ENCODE measurements at regions not wholly inside any gene's neighbourhood (a gene's known extent, or its start where the extent isn't known, plus 50 kb on each side); places are given as distances from the start of the nearest gene placed in this dataset.
"Not testable (repeated sequence)": the region's sequence is repeated elsewhere in the genome, so short reads cannot be mapped to it uniquely, and the experiment has no call there.

DNA sequence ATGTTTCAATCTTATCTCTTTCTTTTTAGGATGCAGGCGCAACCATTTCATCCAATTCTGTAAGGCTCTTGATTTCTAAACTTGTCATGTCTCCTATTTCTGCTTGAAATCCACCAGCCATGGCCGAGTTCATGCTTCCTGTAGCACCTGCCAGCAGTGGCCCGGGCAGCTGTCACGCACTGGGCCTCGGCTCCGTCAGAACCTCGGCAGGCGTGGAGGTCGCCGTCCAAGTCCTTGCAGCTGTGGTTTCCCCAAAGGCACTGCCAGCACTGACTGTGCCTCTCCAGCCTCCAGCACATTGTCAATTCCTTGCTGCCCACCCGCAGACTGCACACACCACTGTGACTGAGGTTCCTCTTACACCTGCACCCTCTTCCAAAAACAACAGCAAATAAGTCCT, 188.7 kb upstream of the SALL3 start:
- DNase-seq = no peak

DNA sequence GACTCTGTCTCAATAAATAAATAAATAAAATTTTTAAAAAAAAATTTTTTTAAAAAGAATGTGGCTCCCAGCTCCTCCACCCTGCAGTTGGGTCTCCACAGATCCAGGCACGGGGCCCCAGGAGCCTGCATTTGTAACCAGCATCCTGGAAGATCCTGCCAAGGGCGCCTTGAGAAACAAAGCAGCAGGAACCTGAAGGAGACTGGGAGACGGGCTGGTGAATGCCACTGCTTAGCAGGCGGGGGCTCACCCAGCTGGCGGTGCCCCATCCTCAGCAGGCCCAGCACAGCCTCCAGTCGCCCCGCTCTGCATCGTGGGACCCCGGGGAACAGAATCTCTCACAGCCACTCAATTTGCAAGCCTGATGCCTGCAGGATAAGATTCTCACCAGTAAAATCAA, 187.5 kb upstream of the SALL3 start:
- no peak for DNase-seq

DNA sequence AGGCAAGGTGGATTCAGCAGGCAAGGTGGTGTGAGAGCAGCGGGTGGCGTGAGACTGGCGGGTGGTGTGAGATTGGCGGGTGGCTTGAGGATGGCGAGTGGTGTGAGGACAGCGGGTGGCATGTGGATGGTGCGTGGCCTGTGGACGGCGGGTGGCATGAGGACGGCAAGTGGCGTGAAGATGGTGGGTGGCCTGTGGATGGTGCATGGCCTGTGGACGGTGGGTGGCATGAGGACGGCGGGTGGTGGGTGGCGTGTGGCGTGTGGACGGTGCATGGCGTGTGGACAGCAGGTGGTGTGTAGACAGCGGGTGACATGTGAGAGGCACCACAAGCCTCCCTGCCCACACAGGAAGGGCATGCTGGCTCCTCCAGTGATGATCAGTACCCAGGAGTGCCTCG, 186.9 kb upstream of the SALL3 start:
- DNase-seq = no peak

DNA sequence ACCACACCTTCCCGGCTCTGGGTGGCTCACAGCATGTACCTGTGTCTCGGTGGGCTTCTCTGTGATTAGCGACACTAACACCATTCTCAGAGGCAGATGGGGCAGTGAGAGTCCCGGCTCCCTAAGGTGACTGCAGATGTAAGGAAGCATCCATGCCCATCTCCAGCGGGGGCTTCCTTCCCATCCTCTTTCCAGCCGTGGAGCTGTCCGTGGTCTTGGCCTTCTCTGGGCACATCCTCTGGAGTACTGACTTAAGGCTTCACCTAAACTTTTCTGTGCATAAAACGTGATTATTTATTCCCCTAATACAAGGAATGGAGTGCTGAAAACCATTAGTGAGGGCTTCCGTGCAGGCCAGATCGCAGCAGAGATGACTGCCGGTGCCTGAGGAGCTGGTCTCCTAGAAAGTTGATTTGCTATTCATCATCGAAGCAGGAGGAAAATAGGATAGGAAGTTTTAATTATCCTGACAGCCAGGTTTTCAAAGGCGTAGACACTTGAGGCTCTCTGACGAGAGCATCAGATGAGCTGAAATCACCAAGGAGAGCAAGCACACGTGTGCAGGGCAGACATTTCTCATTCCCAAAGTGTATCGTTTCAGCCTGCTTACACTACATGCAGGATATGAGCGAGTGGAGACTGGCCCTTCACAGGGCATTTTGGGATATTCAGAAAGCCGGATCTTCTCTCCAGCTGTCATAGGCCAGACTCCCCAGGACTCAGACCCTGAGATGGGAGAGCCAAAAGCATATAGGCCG, 186.1 kb upstream of the SALL3 start:
- DNase-seq = no peak

DNA sequence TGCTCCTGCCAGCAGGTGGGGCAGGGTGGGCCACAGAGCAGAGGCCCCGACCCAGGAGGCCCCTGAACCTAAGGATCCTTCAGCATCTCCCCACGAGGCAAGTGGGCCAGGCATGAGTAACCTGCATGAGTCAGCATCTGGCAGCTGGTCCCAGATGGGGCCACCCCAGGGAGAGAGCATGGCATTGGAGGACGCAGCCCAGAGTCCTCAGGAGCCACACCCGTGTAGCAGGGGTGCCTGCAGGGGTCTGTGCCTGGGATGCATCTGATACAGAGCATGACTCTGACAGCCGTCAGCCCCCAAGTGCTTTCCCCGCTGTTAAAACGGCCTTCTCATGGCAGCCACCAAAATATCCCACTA, 185.6 kb upstream of the SALL3 start:
- DNase-seq = no peak

DNA sequence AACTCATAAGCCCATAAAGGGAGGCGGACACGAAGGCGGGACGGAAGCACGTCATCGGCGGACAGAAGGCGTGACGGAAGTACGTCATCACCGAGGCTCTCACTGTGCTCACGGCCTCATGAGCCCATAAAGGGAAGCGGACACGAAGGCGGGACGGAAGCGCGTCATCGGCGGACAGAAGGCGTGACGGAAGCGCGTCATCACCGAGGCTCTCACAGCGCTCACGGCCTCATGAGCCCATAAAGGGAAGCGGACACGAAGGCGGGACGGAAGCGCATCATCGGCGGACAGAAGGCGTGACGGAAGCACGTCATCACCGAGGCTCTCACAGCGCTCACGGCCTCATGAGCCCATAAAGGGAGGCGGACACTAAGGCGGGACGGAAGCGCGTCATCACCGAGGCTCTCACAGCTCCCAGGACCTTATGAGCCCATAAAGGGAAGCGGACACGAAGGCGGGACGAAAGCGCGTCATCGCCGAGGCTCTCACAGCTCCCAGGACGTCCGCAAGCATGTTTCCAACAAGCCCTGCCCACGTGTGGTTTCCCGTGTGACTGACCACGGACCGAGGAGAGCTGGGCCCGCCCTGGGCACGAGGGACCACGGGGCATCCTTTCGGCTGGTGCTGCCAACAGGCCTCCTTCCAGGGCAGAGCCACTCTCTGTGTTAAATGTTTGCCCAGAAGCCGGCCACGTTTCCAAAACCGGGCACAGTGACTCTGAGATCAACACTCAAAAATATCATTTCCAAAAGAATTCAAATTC, 182.7 kb upstream of the SALL3 start:
- no peak for DNase-seq

DNA sequence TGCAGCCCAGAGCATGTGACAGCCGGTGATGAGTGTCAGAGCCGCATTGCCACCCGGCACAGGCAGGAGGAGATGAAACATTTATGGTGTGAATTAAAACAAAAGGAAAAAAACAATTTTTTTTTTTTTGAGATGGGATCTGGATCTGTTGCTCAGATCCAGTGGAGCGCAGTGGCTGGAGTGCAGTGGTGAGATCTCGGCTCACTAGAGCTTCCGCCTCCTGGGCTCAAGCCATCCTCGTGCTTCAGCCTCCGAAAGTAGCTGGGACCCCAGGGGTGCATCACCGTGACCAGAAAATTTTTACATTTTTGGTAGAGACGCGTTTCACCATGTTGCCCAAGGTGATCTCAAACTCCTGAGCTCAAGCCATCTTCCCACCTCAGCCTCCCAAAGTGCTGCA, 182.1 kb upstream of the SALL3 start:
- no peak for DNase-seq

DNA sequence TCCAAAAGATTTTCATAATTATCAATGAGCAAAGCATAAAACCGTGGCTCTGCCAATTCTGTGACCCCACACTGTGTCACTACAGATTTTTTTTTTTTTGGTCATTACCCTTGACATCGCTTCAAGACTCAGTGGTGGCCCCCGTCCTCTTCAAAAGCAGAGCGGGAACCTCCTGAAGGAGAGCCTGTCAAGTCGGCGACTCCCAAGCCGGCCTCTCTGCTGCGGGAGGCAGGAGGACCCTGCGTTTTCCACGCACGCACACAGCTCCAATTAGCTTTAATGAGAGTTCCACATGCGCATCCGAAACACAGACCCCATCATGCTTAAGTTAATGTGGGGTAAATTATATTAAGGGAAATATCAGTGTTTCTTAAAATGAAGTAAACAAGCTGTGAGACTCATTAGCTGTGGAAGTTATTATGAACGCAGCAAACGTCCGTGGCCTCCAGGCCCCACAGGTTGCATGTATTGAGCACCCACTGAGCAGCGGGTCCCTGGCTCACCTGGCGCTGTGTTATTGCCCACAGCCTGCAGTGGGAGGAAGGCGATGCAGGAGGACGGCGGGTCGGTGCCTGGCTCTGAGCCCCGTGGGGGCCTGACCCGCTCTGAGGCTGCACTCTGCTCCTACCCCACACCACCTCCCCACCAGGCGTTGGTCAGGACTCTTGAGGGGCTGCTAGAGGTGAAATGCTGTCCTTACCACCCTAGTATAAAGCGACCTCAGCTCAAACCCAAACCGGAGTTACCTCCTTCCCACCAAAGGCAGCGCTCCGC, 181.0 kb upstream of the SALL3 start:
- no peak for DNase-seq

DNA sequence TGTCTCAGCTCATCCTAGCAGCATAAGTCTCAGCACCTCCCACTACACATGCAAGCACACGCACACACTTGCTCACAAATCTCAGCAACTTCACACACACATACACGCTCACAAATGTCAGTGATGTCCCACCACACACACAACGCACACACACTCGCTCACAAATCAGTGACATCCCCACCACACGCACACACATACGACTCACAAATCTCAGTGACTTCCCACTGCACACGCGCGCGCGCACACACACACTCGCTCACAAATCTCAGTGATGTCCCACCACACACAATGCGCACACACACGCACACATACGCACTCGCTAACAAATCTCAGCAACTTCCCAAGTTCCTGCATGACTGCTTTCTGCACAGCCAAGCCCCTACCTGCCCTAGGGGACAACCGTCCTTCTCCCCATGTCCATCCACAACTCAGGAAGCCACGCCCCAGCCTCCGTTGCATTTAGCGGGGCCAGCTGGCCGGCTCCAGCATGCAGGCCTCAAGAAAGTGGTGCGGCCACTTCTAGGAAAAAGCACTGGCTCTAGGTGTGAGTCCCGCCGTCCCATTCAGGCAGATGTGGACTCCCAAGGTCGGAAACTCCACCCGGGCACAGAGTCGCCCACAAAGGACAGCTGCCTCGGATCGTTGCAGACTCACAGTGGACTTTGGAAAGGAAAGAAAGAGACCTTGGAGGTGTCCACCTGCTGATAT, 180.1 kb upstream of the SALL3 start:
- no peak for DNase-seq

DNA sequence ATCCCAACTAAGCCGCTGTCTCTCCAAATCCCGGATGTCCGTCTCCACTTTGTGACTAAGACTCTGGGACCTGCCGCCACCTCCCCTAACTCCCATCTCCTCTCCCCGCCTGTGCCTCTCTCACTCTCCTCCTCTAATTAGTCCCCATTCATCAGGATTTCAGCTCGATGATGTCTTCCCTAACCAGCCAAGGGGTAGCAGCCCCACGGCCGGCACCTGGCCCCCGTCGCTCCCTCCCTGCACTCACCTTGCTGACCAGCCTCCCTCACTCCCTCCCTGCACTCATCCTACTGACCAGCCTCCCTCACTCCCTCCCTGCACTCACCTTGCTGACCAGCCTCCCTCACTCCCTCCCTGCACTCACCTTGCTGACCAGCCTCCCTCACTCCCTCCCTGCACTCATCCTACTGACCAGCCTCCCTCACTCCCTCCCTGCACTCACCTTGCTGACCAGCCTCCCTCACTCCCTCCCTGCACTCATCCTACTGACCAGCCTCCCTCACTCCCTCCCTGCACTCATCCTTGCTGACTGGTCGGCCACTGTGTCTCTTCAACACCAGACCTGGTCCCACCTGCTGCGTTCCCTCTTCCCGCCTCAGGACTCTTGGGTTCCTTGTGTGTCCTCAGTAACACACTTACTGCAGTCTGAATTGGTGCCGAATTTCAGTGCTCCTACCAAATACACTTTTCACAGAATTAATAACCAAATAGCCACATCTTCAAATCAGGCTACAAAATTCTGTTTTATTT, 179.3 kb upstream of the SALL3 start:
- DNase-seq = not testable (repeated sequence)

DNA sequence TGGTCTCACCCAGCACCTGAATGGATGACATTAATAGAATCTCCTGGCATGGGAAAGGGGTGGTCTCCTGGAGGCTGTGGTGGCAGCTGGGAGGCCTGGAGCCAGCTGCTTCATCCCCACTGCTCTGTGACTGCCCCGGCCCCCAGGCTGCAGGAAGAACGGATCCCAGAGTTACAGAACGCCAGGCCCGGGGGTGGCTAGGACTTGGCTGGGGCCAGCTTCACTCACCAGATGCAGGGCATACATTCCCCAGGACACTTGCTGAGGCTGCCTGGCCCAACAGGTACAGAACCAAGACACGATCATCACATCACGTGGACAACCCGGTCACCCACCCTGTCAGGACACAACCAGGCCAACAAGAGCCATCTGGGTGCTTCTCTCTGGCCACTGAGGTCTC, 178.6 kb upstream of the SALL3 start:
- DNase-seq = no peak

DNA sequence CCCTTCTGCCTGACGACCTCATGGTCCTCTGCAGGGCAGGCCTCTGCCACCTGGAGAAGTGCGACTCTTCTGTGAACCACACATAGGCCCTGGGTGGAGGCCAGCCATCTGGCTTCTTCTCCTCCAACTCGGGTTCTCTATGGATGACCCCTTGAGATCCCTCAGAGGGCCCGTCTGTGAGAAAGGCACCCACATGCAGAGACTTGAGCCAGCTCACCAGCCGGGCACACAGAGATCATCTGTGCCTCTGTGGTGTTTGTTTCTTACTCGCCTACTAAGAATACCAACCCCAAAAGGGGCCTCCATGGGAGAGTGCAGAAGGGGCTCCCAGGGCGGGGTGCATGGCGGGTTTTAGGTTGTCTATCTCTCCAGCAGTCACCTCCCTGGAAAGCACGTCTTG, 176.5 kb upstream of the SALL3 start:
- no peak for DNase-seq

DNA sequence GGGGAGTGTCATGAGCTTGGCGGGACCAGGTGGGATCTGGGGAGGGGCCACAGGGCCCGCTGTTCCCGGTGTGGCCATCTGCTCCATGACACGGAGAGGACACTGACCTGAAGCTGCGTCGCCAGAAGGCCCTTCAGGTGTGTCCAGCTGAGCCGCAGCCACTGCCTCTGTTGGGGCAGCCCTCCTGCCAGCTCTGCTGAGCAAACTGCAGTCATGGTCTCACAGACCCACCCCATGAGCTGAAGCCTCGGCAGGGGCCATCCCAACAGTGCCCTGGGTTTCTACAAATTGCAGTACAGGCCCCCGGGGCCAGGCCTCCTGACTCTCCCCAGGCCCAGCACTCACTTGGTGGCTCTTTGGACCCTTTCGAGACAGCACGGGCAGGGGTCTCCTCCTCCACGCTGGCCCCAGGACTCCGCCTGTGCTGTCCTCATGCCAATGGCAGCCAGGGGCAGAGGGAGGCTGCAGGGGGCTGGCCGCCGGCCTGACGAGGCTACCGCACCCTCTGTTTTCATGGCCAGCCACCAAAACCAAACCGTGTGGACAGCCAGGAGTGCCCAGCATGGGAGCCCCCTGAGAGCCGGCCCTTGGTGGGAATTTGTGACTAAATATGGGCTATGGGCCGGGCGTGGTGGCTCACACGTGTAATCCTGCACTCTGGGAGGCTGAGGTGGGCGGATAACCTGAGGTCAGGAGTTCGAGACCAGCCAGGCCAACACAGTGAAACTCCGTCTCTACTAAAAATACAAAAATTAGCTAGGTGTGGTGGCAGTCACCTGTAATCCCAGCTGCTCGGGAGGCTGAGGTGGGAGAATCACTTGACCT, 175.2 kb upstream of the SALL3 start:
- DNase-seq = no peak

DNA sequence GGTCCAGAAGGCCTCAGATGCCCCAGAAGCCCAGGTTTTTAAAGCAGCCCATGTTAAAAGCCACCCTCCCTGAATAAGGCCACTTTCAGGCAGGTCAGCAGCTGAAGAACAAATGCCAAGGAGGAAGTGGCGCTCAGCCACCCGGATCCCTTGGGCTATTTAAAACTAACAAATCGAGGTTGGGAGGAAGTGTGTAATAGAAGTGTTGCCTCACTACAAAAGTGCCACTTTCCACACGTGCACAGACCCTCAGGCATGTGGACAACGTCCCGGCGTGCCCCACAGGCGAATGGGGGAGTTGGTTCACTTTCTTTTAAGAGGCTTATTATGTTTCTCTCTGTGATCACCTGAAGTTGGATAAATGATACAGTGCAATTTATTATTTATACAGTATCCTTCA, 173.8 kb upstream of the SALL3 start:
- DNase-seq = no peak

DNA sequence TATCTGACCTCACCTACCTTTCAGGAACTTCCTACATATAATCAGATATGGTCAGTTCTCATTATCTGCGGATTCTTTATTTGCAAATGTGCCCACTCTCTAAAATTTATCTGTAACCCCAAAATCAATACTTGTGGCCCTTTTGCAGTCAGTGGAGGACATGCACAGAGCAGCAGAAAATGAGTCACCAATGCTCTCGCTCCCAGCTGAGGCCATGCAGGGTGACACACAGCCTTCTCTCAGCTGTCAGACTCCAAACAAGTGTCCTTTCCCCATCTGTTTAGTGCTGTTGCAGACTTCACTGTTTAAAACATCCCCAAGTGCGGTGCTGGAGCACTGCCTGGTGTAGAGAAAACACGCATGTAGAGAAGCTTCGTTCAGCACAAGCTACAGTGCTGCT, 171.9 kb upstream of the SALL3 start:
- DNase-seq = no peak

DNA sequence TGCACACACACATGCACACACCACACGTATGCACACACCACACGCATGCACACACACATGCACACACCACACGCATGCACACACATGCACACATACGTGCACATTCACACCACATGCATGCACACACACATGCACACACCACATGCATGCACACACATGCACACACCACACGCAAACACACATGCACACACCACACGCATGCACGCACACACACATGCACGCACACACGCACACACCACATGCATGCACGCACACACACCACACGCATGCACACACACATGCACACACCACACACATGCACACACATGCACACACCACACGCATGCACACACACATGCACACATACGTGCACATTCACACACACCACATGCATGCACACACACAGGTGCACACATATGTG, 169.8 kb upstream of the SALL3 start:
- no peak for DNase-seq

DNA sequence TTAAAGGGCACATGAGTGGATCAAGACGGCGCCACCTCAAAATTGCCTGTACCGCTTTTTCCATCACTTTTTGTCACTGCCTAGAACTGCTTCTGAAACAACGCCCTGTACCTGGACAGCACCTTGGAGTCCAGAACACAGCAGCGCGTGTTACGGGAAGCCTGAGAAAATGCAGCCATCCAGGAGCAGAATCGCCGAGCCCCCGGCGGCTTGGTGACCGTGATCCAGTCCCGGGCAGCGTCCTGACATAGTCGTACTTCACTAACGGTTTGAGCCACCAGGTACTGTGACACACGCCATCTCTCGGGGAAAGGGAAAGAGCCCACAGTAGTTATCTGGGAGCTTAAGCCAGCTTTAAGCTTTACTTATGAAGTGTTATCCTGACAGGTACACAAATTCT, 168.9 kb upstream of the SALL3 start:
- DNase-seq = no peak

DNA sequence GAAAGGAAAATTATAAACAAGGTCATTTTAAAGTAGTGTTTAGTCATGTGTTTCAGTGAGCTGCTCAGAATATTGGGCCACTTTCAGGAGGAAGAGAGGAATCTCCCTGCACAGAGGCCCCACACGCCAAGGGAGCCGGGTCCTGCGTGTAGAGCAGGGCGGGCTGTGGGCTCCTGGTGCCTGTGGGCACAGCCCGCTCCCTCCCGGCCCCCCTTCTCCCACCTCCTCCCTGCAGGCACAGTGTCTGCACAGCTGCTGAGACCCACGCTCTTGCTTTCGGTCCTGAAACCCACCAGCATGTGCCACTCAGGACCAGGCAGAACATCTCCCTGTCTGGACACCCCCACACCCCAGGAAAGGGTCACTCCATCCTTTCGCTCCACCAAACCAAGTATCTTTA, 167.6 kb upstream of the SALL3 start:
- DNase-seq = no peak

DNA sequence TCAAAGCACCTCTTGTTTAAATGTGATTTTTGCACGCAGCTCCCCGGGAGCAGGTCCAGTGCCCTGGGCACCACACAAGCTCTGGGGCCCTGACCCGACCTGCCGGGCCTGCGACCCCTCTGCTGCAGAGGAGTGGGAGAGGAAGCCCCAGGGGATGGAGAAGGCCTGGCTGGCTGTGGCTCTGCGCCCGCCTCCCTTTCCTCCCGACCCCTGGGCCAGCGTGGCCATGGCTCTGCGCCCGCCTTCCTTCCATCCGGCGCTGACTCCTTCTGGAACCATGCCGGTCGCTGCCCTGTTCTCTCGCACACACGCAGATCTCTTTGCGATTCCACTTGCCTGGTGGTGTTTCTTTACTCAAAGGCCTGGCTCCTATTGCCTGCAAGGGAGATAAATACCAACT, 166.5 kb upstream of the SALL3 start:
- no peak for DNase-seq

DNA sequence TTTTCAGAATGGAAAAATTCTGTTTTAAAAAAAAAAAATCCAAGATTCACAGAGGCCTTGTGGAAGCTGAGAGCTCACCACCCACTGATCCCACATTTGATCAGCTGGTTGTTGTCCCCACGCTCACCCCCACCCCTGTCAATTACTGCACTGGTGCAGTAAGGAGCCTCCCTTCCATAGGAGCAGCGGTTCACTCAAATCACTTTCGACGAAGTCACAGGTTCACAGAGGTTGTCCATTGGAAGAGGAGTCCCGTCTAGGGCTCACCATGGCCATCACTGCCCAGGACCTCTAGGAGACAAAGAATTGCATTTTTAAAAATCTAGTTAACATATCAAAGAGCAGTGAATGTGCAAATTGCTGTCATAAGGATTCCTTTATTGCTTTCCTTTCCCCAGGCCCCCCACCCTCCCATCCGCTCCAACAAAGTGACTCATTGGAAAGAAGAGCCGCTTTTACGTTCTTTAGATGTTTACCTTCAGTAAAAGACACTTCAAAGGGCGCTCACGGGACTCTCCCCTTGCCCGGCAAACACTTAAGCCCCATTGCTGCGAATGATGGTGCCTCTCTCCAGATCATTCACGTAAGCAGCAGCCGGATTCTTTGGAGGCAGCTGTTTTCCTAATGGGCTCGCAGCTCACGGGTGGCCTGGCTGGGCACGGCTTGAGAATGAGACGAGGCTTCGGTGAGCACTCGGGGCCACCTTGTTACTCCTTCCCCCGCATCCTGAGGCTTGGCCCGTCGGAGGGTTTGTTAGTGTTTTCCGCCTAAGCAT, 165.5 kb upstream of the SALL3 start:
- DNase-seq = no peak

DNA sequence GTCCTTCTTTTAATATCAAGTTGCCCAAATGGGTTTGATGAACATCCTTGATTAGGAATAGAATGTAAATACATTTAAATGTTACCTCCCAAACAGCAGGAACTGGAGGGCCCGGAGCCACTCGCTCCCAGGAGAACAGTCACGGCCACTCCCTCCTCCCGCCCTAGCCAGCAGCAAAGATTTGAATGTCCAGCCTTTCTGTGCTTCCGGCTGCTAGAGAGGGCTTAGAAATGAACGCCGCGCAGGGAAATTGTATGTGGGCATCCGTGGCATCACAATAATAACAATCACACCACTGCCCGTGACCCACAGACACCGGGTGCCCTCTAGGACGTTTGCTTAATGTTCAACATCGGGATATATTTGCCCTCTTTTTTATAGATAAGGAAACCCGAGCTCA, 164.9 kb upstream of the SALL3 start:
- no peak for DNase-seq

Measured in right hindlimb (tissue), 1 donor.